Fibroblast of lung (primary cell): ENCODE measurements at regions not wholly inside any gene's neighbourhood (a gene's known extent, or its start where the extent isn't known, plus 50 kb on each side); places are given as distances from the start of the nearest gene placed in this dataset.

ENCODE experiments used
- CTCF ChIP-seq, 2 donors: IDR thresholded peaks in 1 of 2; conservative IDR thresholded peaks in 1 of 2; 1 replicate in 1 of 2; 2 replicates in 1 of 2; pipeline ENCODE4 v1.5.1; 2011 to 2012; ENCODE audit warnings: low read length in 2 of 2, control low read depth in 1 of 2, inconsistent platforms in 1 of 2, low read depth in 1 of 2, mild to moderate bottlenecking in 1 of 2
- EZH2 ChIP-seq: IDR thresholded peaks from 2 replicates; pipeline ENCODE4 v1.5.1; 2012; ENCODE audit warnings: low read length, control low read depth, mild to moderate bottlenecking; ENCODE audit errors: missing control alignments

GRCh38 chr15:93166675-93167074 is 77.7 kb upstream of the RGMA start:
- TF ChIP-seq CTCF (conservative IDR thresholded peaks at IDR 0.05 in 1 of 2, IDR thresholded peaks at IDR 0.05 in 1 of 2; ENCODE audit: low read depth in 1 of 2, low read length in 2 of 2) (no peak), EZH2 (no peak)
